IMR-90 (cell line): ENCODE measurements at regions not wholly inside any gene's neighbourhood (a gene's known extent, or its start where the extent isn't known, plus 50 kb on each side); places are given as distances from the start of the nearest gene placed in this dataset.

ENCODE experiments used
- ATAC-seq: fragments of 200-7000 bp; cut with Tn5 transposase; 2 replicates; pipeline ENCODE4 v1.9.1; 2020; ENCODE audit warnings: low read depth, mild to moderate bottlenecking, moderate library complexity
- BruUV-seq: library from RNA; stranded (reverse); fragments of 400-500 nt; replicated peaks from 2 replicates; lab custom pipeline; 2021; lab: Mats Ljungman, UMichigan
- CTCF ChIA-PET: fragments of 300-600 bp; formaldehyde crosslinking; extraction: SDS; loops from one replicate; lab custom pipeline; 2021; ENCODE audit warnings: antibody characterized with exemption; lab: Yijun Ruan, JAX
- POLR2A ChIA-PET: fragments of 300-600 bp; sonication (Branson Sonifier 250); formaldehyde crosslinking; loops from one replicate; lab custom pipeline; 2022; ENCODE audit warnings: antibody characterized with exemption; ENCODE audit not compliant: unreplicated experiment; lab: Charles Lee
- DNase-seq: peaks from one replicate; pipeline ENCODE4 v3.0.0; 2013
- H2AFZ ChIP-seq: replicated peaks from 2 replicates; pipeline ENCODE3; 2013; ENCODE audit warnings: low read length, mild to moderate bottlenecking; ENCODE audit not compliant: poor library complexity
- H2AK5ac ChIP-seq: 2 replicates; pipeline ENCODE4 v1.6.1; 2013; ENCODE audit warnings: low read depth, low read length, inconsistent platforms
- H2AK9ac ChIP-seq: replicated peaks from 2 replicates; pipeline ENCODE3; 2013; ENCODE audit warnings: mild to moderate bottlenecking, low read depth, low read length, moderate library complexity; ENCODE audit not compliant: poor library complexity
- H2BK120ac ChIP-seq: 2 replicates; pipeline ENCODE4 v1.6.1; 2013; ENCODE audit warnings: low read depth, low read length, inconsistent platforms
- H2BK15ac ChIP-seq: 3 replicates; pipeline ENCODE4 v1.6.1; 2013; ENCODE audit warnings: low read depth, low read length, inconsistent platforms
- H2BK20ac ChIP-seq: 2 replicates; pipeline ENCODE4 v1.6.1; 2013; ENCODE audit warnings: low read depth, mild to moderate bottlenecking, inconsistent platforms, low read length, moderate library complexity
- H2BK5ac ChIP-seq: 2 replicates; pipeline ENCODE4 v1.6.1; 2013; ENCODE audit warnings: mild to moderate bottlenecking, low read depth, low read length, inconsistent platforms; ENCODE audit not compliant: poor library complexity, severe bottlenecking
- H3K14ac ChIP-seq: replicated peaks from 2 replicates; pipeline ENCODE4 v1.6.1; 2013; ENCODE audit warnings: low read depth, low read length, inconsistent platforms
- H3K18ac ChIP-seq: 2 replicates; pipeline ENCODE4 v1.6.1; 2013; ENCODE audit warnings: low read depth, low read length, control low read depth
- H3K23ac ChIP-seq: 2 replicates; pipeline ENCODE4 v1.6.1; 2013; ENCODE audit warnings: low read depth, low read length, inconsistent platforms
- H3K27ac ChIP-seq: 2 replicates; pipeline ENCODE4 v1.5.1; 2013; ENCODE audit warnings: mild to moderate bottlenecking, control low read depth, low read length; ENCODE audit not compliant: insufficient read depth
- H3K27me3 ChIP-seq: 2 replicates; pipeline ENCODE4 v1.6.1; 2013; ENCODE audit warnings: low read length; ENCODE audit not compliant: control insufficient read depth, insufficient read depth
- H3K36me3 ChIP-seq: 2 replicates; pipeline ENCODE4 v1.6.1; 2013; ENCODE audit warnings: low read length, mixed read lengths; ENCODE audit not compliant: control insufficient read depth, insufficient read depth
- H3K4ac ChIP-seq: 2 replicates; pipeline ENCODE4 v1.6.1; 2013; ENCODE audit warnings: low read depth, low read length, inconsistent platforms
- H3K4me1 ChIP-seq: 2 replicates; pipeline ENCODE4 v1.6.1; 2013; ENCODE audit warnings: low read length, mixed read lengths; ENCODE audit not compliant: control insufficient read depth, insufficient read depth
- H3K4me2 ChIP-seq: 2 replicates; pipeline ENCODE4 v1.6.1; 2013; ENCODE audit warnings: low read depth, mild to moderate bottlenecking, control low read depth, low read length, moderate library complexity
- H3K4me3 ChIP-seq: 2 replicates; pipeline ENCODE4 v1.5.1; 2013; ENCODE audit warnings: low read depth, mild to moderate bottlenecking, control low read depth, low read length, moderate library complexity; ENCODE audit not compliant: insufficient read depth
- H3K56ac ChIP-seq: 2 replicates; pipeline ENCODE4 v1.6.1; 2013; ENCODE audit warnings: low read length, inconsistent platforms; ENCODE audit not compliant: insufficient read depth; ENCODE audit errors: extremely low read depth
- H3K79me1 ChIP-seq, 2 experiments: 2 replicates each; pipeline ENCODE4 v1.6.1; 2013; ENCODE audit warnings: low read length in 2 of 2, inconsistent platforms in 1 of 2, low read depth in 1 of 2
- H3K9ac ChIP-seq: 2 replicates; pipeline ENCODE4 v1.6.1; 2013; ENCODE audit warnings: low read depth, low read length, control low read depth
- H3K9me1 ChIP-seq: 2 replicates; pipeline ENCODE4 v1.6.1; 2013; ENCODE audit warnings: low read length, inconsistent platforms; ENCODE audit not compliant: insufficient read depth
- H3K9me3 ChIP-seq: 2 replicates; pipeline ENCODE4 v1.6.1; 2013; ENCODE audit warnings: low read length; ENCODE audit not compliant: control insufficient read depth, insufficient read depth
- H4K20me1 ChIP-seq: 2 replicates; pipeline ENCODE4 v1.6.1; 2013; ENCODE audit warnings: low read length, inconsistent platforms; ENCODE audit not compliant: insufficient read depth
- H4K5ac ChIP-seq: 2 replicates; pipeline ENCODE4 v1.6.1; 2013; ENCODE audit warnings: mild to moderate bottlenecking, low read depth, low read length, control low read depth
- H4K8ac ChIP-seq, 2 experiments: 2 replicates each; pipeline ENCODE4 v1.6.1; 2013; ENCODE audit warnings: low read depth in 2 of 2, low read length in 2 of 2, control low read depth in 1 of 2, inconsistent platforms in 1 of 2
- H4K91ac ChIP-seq: 2 replicates; pipeline ENCODE4 v1.6.1; 2013; ENCODE audit warnings: low read depth, low read length, inconsistent platforms; ENCODE audit not compliant: insufficient read depth
- BHLHE40 ChIP-seq: fragments of 150-350 bp; IDR thresholded peaks from 2 replicates; pipeline ENCODE4 v1.6.1; 2016; ENCODE audit warnings: mild to moderate bottlenecking, low read depth, low read length
- CEBPB ChIP-seq: IDR thresholded peaks from 2 replicates; pipeline ENCODE4 v1.6.1; 2012; ENCODE audit warnings: low read depth, low read length, improper control_type of control experiment
- MAZ ChIP-seq: IDR thresholded peaks from 2 replicates; pipeline ENCODE4 v1.6.1; 2012; ENCODE audit warnings: low read depth, mild to moderate bottlenecking, low read length, improper control_type of control experiment, moderate library complexity, borderline replicate concordance
- MXI1 ChIP-seq: IDR thresholded peaks from 2 replicates; pipeline ENCODE4 v1.6.1; 2012; ENCODE audit warnings: low read depth, mild to moderate bottlenecking, low read length, moderate library complexity, borderline replicate concordance
- POLR2A ChIP-seq: IDR thresholded peaks from 2 replicates; pipeline ENCODE4 v1.6.1; 2012; ENCODE audit warnings: mild to moderate bottlenecking, low read depth, low read length
- RAD21 ChIP-seq: IDR thresholded peaks from 2 replicates; pipeline ENCODE4 v1.6.1; 2012; ENCODE audit warnings: low read length, improper control_type of control experiment
- RCOR1 ChIP-seq: IDR thresholded peaks from 2 replicates; pipeline ENCODE4 v1.6.1; 2012; ENCODE audit warnings: mild to moderate bottlenecking, low read length, improper control_type of control experiment; ENCODE audit not compliant: insufficient replicate concordance
- RFX5 ChIP-seq: IDR thresholded peaks from 2 replicates; pipeline ENCODE4 v1.8.0; 2012; ENCODE audit warnings: low read depth, mild to moderate bottlenecking, low read length, moderate library complexity
- SMC3 ChIP-seq: fragments of 150-350 bp; IDR thresholded peaks from 2 replicates; pipeline ENCODE4 v1.6.1; 2016; ENCODE audit warnings: low read depth, mild to moderate bottlenecking, antibody characterized with exemption, low read length, moderate library complexity
- WGBS, 2 experiments: methylation state at CpG; one replicate each; pipeline versions ENCODE4 v1.1.5 to v1.1.7; 2013; ENCODE audit warnings: missing lambda C conversion rate in 2 of 2; ENCODE audit not compliant: insufficient read length in 1 of 2; ENCODE audit errors: extremely low coverage in 2 of 2; 5-methylcytosine and 5-hydroxymethylcytosine counted together
- dilution Hi-C: fragments of 300-500 bp; cut with HindIII; formaldehyde crosslinking; loops from one replicate; pipeline ENCODE4 v1.14.3; 2018; ENCODE audit warnings: low sequenced_read_pairs; ENCODE audit not compliant: unreplicated experiment
- in situ Hi-C: fragments of 300-500 bp; cut with MboI; formaldehyde crosslinking; loops from 3 replicates; pipeline ENCODE4 v1.14.3; 2019; ENCODE audit warnings: low sequenced_read_pairs, inconsistent platforms, mixed read lengths
- intact Hi-C: fragments of 100-400 bp; cut with micrococcal nuclease; formaldehyde crosslinking; loops from 2 replicates; pipeline ENCODE4 v1.10.0; 2022
- TF ChIP-seq, protein P1 (sequence below): conservative IDR thresholded peaks from 2 replicates; pipeline ENCODE4 v1.5.1; 2012; ENCODE audit warnings: mild to moderate bottlenecking, low read depth, low read length, improper control_type of control experiment
- TF ChIP-seq, protein P2 (sequence below): fragments of 150-350 bp; IDR thresholded peaks from 2 replicates; pipeline ENCODE4 v1.6.1; 2017; ENCODE audit warnings: mild to moderate bottlenecking, antibody characterized with exemption, low read length, low read depth

DNA sequence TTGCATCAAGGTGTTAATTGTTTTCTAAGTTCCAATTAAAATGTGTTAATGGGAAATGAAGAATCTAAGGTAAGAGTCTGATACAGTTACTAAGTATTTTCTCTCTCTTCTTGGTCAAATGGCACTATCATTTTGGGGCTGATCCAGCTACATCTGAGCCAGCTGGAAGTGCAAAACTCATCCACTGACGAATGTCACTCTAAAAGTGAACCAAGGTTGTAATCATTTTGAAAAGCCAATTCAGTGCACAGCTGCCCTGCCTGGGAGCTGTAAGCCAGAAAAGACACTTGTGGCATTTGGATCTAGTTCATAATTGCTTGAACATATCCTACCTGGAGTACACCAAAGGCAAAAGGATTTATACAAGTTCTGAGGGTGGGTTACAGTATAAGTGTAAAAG is 1011.3 kb downstream of the AACS start:
- no peak overlapping the region for H3K9ac ChIP-seq
- TF ChIP-seq, protein P1, sequence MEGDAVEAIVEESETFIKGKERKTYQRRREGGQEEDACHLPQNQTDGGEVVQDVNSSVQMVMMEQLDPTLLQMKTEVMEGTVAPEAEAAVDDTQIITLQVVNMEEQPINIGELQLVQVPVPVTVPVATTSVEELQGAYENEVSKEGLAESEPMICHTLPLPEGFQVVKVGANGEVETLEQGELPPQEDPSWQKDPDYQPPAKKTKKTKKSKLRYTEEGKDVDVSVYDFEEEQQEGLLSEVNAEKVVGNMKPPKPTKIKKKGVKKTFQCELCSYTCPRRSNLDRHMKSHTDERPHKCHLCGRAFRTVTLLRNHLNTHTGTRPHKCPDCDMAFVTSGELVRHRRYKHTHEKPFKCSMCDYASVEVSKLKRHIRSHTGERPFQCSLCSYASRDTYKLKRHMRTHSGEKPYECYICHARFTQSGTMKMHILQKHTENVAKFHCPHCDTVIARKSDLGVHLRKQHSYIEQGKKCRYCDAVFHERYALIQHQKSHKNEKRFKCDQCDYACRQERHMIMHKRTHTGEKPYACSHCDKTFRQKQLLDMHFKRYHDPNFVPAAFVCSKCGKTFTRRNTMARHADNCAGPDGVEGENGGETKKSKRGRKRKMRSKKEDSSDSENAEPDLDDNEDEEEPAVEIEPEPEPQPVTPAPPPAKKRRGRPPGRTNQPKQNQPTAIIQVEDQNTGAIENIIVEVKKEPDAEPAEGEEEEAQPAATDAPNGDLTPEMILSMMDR: no peak
- no peak for TF ChIP-seq BHLHE40
- TF ChIP-seq, protein P2, sequence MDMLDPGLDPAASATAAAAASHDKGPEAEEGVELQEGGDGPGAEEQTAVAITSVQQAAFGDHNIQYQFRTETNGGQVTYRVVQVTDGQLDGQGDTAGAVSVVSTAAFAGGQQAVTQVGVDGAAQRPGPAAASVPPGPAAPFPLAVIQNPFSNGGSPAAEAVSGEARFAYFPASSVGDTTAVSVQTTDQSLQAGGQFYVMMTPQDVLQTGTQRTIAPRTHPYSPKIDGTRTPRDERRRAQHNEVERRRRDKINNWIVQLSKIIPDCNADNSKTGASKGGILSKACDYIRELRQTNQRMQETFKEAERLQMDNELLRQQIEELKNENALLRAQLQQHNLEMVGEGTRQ: no peak
- TF ChIP-seq RCOR1: no peak
- TF ChIP-seq MAZ: no peak
- TF ChIP-seq SMC3: no peak
- TF ChIP-seq RAD21: no peak
- no peak for TF ChIP-seq CEBPB
- TF ChIP-seq POLR2A: no peak
- TF ChIP-seq RFX5: no peak
- no peak for TF ChIP-seq MXI1
- ChIA-PET CTCF (no interaction called here), POLR2A (no interaction called here)
- dilution Hi-C loops: no loop called here
- H3K14ac ChIP-seq: no peak overlapping the region
- no peak overlapping the region for H3K23ac ChIP-seq
- no peak overlapping the region for H2BK120ac ChIP-seq
- H3K79me1 ChIP-seq: no peaks in the 10 kb centered on the region
- no CpG with 5 or more reads among the region's 1 CpG for WGBS, 2 experiments
- no peak overlapping the region for H3K4ac ChIP-seq
- no peak overlapping the region for H3K56ac ChIP-seq
- H2BK5ac ChIP-seq: no peak overlapping the region
- in situ Hi-C loops: no loop called here
- no peaks in the 10 kb centered on the region for H3K4me1 ChIP-seq
- H3K36me3 ChIP-seq: no peaks in the 10 kb centered on the region
- no peaks in the 10 kb centered on the region for H4K20me1 ChIP-seq
- no peaks in the 10 kb centered on the region for H3K9me1 ChIP-seq
- BruUV-seq: no TSS peak
- no peak overlapping the region for H4K91ac ChIP-seq
- H2BK15ac ChIP-seq: no peak overlapping the region
- no peak overlapping the region for H2AFZ ChIP-seq
- peaks cover 19% of the 10 kb centered on the region for H3K9me3 ChIP-seq
- H3K4me3 ChIP-seq: no peak overlapping the region
- H3K27ac ChIP-seq: no peak overlapping the region
- H3K4me2 ChIP-seq: no peak overlapping the region
- H2AK5ac ChIP-seq: no peak overlapping the region
- H3K18ac ChIP-seq: no peak overlapping the region
- intact Hi-C loops: no loop called here
- DNase-seq: no peak
- H2BK20ac ChIP-seq: no peak overlapping the region
- no peaks in the 10 kb centered on the region for H3K27me3 ChIP-seq
- H4K5ac ChIP-seq: no peak overlapping the region
- no peak overlapping the region for H4K8ac ChIP-seq
- no peak overlapping the region for H2AK9ac ChIP-seq
- no peak for ATAC-seq
